ENCODE measurements at regions not wholly inside any gene's neighbourhood (a gene's known extent, or its start where the extent isn't known, plus 50 kb on each side); places are given as distances from the start of the nearest gene placed in this dataset.

DNA sequence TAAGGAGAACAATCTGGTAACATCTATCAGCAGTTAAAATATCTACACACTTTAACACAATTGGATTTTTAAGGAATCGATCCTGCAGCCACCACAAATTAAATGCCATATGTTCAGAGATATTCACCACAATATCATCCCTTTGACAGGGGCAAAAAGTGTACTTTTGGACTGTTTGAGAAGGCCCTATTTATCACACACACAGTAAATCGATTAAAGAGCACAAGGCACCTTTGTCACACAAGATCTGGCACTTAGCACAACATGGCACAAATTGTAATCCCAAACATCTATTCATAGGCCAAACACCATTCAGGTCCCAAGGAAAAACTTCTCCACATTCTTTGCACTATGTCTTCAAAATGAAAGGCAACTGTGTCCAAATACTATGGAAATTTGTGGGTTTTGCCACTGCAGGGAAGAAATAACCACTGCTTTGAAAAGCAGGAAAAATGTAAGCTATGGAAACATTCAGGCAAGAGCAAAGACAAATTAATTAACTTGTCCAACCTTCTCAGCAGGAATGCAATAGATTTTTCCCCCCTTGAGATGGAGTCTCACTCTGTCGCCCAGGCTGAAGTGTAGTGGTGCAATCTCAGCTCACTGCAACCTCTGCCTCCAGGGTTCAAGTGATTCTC, 282.5 kb upstream of the TMPO start:
- intact Hi-C loops (cut with DNase I; ENCODE audit: low total_unique reads): no loop called here
- TF ChIP-seq, protein P1, sequence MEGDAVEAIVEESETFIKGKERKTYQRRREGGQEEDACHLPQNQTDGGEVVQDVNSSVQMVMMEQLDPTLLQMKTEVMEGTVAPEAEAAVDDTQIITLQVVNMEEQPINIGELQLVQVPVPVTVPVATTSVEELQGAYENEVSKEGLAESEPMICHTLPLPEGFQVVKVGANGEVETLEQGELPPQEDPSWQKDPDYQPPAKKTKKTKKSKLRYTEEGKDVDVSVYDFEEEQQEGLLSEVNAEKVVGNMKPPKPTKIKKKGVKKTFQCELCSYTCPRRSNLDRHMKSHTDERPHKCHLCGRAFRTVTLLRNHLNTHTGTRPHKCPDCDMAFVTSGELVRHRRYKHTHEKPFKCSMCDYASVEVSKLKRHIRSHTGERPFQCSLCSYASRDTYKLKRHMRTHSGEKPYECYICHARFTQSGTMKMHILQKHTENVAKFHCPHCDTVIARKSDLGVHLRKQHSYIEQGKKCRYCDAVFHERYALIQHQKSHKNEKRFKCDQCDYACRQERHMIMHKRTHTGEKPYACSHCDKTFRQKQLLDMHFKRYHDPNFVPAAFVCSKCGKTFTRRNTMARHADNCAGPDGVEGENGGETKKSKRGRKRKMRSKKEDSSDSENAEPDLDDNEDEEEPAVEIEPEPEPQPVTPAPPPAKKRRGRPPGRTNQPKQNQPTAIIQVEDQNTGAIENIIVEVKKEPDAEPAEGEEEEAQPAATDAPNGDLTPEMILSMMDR (IDR thresholded peaks at IDR 0.05): no peak

DNA sequence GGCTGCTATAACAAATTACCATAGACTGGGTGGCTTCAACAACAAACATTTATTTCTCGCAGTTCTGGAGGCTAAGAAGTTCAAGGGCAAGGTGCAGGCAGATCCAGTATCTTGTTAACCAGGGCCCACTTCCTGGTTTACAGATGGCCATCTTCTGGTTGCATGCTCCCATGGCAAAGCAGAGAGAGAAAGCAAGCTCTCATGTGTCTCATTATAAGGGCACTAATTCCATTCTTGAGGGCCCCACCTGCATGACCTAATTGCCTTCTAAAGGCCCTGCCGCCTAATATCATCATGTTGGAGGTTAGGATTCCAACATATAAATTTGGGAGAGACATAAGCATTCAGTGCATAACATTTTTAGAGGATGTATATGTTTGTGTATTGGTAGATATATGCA, 280.1 kb upstream of the TMPO start:
- no peak overlapping the region for H3K27ac ChIP-seq
- no peaks in the 10 kb centered on the region for H3K4me1 ChIP-seq
- TF ChIP-seq, protein P1 (IDR thresholded peaks at IDR 0.05): no peak
- no peaks in the 10 kb centered on the region for H3K36me3 ChIP-seq
- H3K4me3 ChIP-seq: no peak overlapping the region
- no peaks in the 10 kb centered on the region for H3K9me3 ChIP-seq
- no peaks in the 10 kb centered on the region for H3K27me3 ChIP-seq
- no peak for DNase-seq
- intact Hi-C loops (cut with DNase I; ENCODE audit: low total_unique reads): no loop called here

More for the DNA sequence above, 282.5 kb upstream of the TMPO start:
- Histone ChIP-seq H3K4me3 (no peak overlapping the region), H3K27ac (no peak overlapping the region), H3K9me3 (no peaks in the 10 kb centered on the region), H3K4me1 (no peaks in the 10 kb centered on the region), H3K36me3 (no peaks in the 10 kb centered on the region), H3K27me3 (no peaks in the 10 kb centered on the region)
- DNase-seq: no peak

DNA sequence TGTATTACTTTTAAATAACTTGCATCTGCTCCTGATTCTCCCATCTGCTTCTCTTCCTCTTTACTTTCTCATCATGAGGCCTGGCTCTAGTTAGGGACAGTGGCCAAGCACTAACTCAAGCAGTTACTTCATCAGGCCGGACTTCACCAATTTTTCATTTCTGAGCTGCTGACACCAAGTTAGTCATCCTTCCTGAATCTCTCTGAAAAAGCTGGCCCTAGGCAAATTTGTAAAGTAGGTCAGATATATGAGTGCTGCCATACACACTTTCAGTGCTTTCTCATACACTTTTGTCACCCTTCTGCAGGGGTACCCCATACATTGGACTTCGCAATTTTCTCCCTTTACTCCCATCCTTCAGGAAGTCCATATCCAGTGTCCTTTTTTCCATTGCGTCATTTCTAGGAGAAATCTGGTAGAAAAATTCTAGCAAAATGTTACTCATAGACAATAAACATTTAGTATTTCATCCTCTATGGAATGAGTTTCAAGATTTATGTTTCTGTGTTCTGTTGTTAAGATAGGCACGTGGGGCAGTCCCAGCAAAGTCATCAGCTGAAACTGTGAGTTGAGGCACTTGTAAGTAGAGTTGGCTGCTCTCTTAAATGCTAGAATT, 276.8 kb upstream of the TMPO start:
- Histone ChIP-seq H3K9me3 (no peaks in the 10 kb centered on the region), H3K36me3 (no peaks in the 10 kb centered on the region), H3K27me3 (no peaks in the 10 kb centered on the region), H3K4me3 (no peak overlapping the region), H3K4me1 (no peaks in the 10 kb centered on the region), H3K27ac (no peak overlapping the region)
- DNase-seq: no peak
- intact Hi-C loops (cut with DNase I; ENCODE audit: low total_unique reads): no loop called here
- TF ChIP-seq, protein P1 (IDR thresholded peaks at IDR 0.05): no peak

DNA sequence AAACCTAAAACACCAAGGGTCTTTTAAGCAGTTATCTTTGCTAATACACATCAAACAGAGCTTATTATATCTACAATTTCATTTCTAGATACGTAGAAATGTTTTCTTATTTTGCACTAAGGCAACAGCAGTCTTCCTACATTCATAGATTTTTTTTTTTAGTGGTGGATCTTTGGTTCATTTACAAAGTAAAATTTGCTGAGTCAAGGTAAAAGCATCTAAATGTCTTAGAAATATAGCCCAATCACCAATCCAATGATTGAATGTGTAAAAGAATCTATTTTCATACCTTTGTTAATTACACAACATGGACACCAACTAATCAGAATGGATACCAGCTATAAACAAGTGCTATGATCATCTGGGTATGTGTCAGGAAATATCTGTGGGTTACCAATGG, 272.2 kb upstream of the TMPO start:
- Histone ChIP-seq H3K4me1 (no peaks in the 10 kb centered on the region), H3K27me3 (no peaks in the 10 kb centered on the region), H3K36me3 (no peaks in the 10 kb centered on the region), H3K4me3 (no peak overlapping the region), H3K27ac (no peak overlapping the region), H3K9me3 (no peaks in the 10 kb centered on the region)
- TF ChIP-seq, protein P1 (IDR thresholded peaks at IDR 0.05): no peak
- intact Hi-C loops (cut with DNase I; ENCODE audit: low total_unique reads): no loop called here
- no peak for DNase-seq

DNA sequence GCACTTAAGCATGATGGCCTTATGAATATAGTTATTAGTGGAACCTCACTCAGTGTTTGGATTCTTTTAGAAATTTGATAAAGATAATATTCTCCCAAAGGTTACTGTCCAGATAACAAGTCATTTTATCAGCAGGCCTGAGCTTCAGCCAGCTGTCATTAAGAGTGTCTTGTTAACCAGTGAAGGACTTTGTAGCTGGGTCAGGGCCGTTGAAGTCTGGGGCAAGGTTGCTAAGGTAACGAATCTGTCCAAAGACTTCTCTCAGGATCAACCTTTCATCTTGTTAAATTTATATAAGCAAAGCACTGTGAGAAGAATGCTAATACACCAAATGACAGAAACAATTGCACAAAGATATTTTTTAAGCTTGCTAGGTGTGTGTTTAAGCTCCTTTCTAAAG, 271.3 kb upstream of the TMPO start:
- H3K27ac ChIP-seq: no peak overlapping the region
- no peaks in the 10 kb centered on the region for H3K9me3 ChIP-seq
- no peaks in the 10 kb centered on the region for H3K4me1 ChIP-seq
- intact Hi-C loops (cut with DNase I; ENCODE audit: low total_unique reads): no loop called here
- DNase-seq: no peak
- TF ChIP-seq, protein P1 (IDR thresholded peaks at IDR 0.05): no peak
- H3K36me3 ChIP-seq: no peaks in the 10 kb centered on the region
- H3K4me3 ChIP-seq: no peak overlapping the region
- H3K27me3 ChIP-seq: no peaks in the 10 kb centered on the region

All from tibial artery (tissue), 4 donors.